ENCODE measurements at regions not wholly inside any gene's neighbourhood (a gene's known extent, or its start where the extent isn't known, plus 50 kb on each side); places are given as distances from the start of the nearest gene placed in this dataset.

- H3K36me3 Mint-ChIP-seq = no peaks in the 10 kb centered on the region
Measured at GRCh38 chr21:27671207-27671606, 704.3 kb upstream of the ADAMTS5 start.

GRCh38 chr21:27653481-27653880, 686.6 kb upstream of the ADAMTS5 start:
- TF ChIP-seq CTCF (IDR thresholded peaks at IDR 0.05) = no peak
- intact Hi-C loops (cut with micrococcal nuclease) = no loop called here
- Mint-ChIP-seq H3K4me3 (no peak overlapping the region), H3K27ac (no peak overlapping the region), H3K27me3 (ENCODE audit: low read depth in 3 of 3) (peaks cover 0 to 2% (median 0%) of the 10 kb centered on the region in 3 donors), H3K36me3 (no peaks in the 10 kb centered on the region), H3K4me1 (no peaks in the 10 kb centered on the region), H3K9me3 (peaks cover 0 to 4% (median 0%) of the 10 kb centered on the region in 7 donors)
- WGBS (ENCODE audit: insufficient coverage) = no CpG with 5 or more reads among the region's 2 CpGs
- Histone ChIP-seq H3K4me1 (ENCODE audit: control insufficient read depth in 1 of 2, insufficient read depth in 2 of 2, low read length in 2 of 2) (no peaks in the 10 kb centered on the region), H3K9me3 (replicated peaks in 1 of 2; ENCODE audit: control insufficient read depth in 1 of 2, insufficient read depth in 1 of 2, low read length in 2 of 2) (no peaks in the 10 kb centered on the region), H3K36me3 (replicated peaks in 1 of 2; ENCODE audit: control insufficient read depth in 1 of 2, insufficient read depth in 2 of 2, low read length in 2 of 2) (no peaks in the 10 kb centered on the region), H4K20me1 (ENCODE audit: insufficient read depth, low read length) (no peaks in the 10 kb centered on the region), H2AFZ (ENCODE audit: insufficient read depth, low read depth, low read length, poor library complexity, severe bottlenecking) (no peak overlapping the region), H3K79me2 (ENCODE audit: insufficient read depth, low read length) (no peaks in the 10 kb centered on the region), H3K27me3 (ENCODE audit: control insufficient read depth in 2 of 2, insufficient read depth in 2 of 2, low read length in 2 of 2) (no peaks in the 10 kb centered on the region), H3K4me2 (replicated peaks; ENCODE audit: extremely low read depth, low read length, poor library complexity, severe bottlenecking) (no peak overlapping the region), H3K9ac (ENCODE audit: insufficient read depth, low read length, poor library complexity, severe bottlenecking) (no peak overlapping the region), H3K4me3 (replicated peaks in 1 of 3; ENCODE audit: low read depth in 2 of 3, low read length in 3 of 3) (no peak overlapping the region), H3K27ac (ENCODE audit: low read depth in 1 of 2, low read length in 2 of 2) (no peak overlapping the region)
- DNase-seq = no peak

More at GRCh38 chr21:27671207-27671606, 704.3 kb upstream of the ADAMTS5 start:
- H4K20me1 ChIP-seq (ENCODE audit: insufficient read depth, low read length) = no peaks in the 10 kb centered on the region
- no peak overlapping the region for H3K9ac ChIP-seq (ENCODE audit: insufficient read depth, low read length, poor library complexity, severe bottlenecking)
- no peak overlapping the region for H2AFZ ChIP-seq (ENCODE audit: insufficient read depth, low read depth, low read length, poor library complexity, severe bottlenecking)
- no peaks in the 10 kb centered on the region for H3K27me3 ChIP-seq (ENCODE audit: control insufficient read depth in 2 of 2, insufficient read depth in 2 of 2, low read length in 2 of 2)
- no peak overlapping the region for H3K4me3 Mint-ChIP-seq
- H3K27ac Mint-ChIP-seq = no peak overlapping the region
- no peak overlapping the region for H3K27ac ChIP-seq (ENCODE audit: low read depth in 1 of 2, low read length in 2 of 2)
- H3K4me1 ChIP-seq (ENCODE audit: control insufficient read depth in 1 of 2, insufficient read depth in 2 of 2, low read length in 2 of 2) = no peaks in the 10 kb centered on the region
- no peaks in the 10 kb centered on the region for H3K4me1 Mint-ChIP-seq
- TF ChIP-seq CTCF (IDR thresholded peaks at IDR 0.05) = no peak
- no peak overlapping the region for H3K4me2 ChIP-seq (replicated peaks; ENCODE audit: extremely low read depth, low read length, poor library complexity, severe bottlenecking)
- DNase-seq = no peak
- 71% methylated on average over 1 of the region's 1 CpG for WGBS (ENCODE audit: insufficient coverage)
- H3K27me3 Mint-ChIP-seq (ENCODE audit: low read depth in 3 of 3) = no peaks in the 10 kb centered on the region
- H3K36me3 ChIP-seq (replicated peaks in 1 of 2; ENCODE audit: control insufficient read depth in 1 of 2, insufficient read depth in 2 of 2, low read length in 2 of 2) = no peaks in the 10 kb centered on the region
- H3K79me2 ChIP-seq (ENCODE audit: insufficient read depth, low read length) = no peaks in the 10 kb centered on the region
- no peak overlapping the region for H3K4me3 ChIP-seq (replicated peaks in 1 of 3; ENCODE audit: low read depth in 2 of 3, low read length in 3 of 3)
- peaks cover 0 to 2% (median 0%) of the 10 kb centered on the region in 7 donors for H3K9me3 Mint-ChIP-seq
- H3K9me3 ChIP-seq (replicated peaks in 1 of 2; ENCODE audit: control insufficient read depth in 1 of 2, insufficient read depth in 1 of 2, low read length in 2 of 2) = no peaks in the 10 kb centered on the region
- intact Hi-C loops (cut with micrococcal nuclease) = no loop called here
